ENCODE measurements at regions not wholly inside any gene's neighbourhood (a gene's known extent, or its start where the extent isn't known, plus 50 kb on each side); places are given as distances from the start of the nearest gene placed in this dataset.
"Not testable (repeated sequence)": the region's sequence is repeated elsewhere in the genome, so short reads cannot be mapped to it uniquely, and the experiment has no call there.

DNA sequence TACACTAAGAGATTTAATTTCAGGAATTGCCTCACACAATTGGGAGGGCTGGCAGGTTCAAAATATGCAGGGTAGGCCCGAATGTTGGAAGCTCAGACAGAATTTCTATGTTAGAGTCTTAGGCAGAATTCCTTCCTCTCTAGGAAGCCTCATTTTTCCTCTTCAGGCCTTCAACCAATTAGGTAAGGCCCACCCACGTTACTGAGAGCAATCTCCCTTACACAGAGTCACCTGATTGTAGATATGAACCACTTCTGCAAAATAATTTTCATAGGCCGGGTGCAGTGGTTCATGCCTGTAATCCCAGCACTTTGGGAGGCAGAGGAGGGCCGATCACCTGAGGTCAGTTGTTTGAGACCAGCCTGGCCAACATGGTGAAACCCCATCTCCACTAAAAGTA is 50.2 kb upstream of the HIVEP1 start:
- DNase-seq (ENCODE audit: low read depth): no peak

DNA sequence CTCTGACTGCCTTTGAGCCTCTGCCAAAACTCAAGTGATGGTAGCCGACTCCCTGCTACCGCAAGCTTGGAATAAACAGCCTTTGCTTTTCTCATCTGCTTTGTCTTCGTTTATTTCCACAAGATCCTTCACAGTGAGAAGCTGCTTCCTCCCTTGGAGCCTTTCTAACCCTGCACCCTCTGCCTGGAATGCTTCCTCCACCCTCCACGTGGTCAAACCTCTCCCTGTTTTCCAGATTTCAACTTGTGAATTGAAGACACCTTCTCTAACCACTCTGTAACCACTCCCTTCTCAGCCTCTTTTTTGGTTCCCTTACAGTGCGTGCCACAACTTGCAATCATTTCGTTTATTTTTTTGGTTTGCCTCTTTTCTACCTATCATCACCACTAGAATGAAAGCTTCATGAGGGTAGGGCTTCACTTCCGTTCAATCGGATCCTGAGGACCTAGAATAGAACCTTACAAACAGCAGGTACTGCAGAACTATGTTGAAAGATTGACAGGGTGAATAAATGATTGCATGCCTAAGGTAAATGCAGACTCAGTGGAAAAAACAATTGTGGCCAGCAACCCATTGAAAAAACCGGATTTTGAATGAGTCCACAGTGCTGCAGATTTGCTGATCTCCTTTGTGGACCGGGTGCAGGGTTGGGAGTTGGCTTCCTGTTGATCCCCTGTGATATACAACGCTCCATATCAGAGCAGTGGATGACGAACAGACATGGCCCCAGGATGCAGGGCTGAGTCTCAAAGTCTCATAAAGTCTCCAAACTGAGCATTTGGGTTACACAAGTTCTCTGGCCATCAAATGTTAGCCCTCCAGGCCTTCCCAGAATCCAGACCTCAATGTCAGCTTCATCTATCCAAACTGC is 51.0 kb upstream of the HIVEP1 start:
- DNase-seq (ENCODE audit: low read depth): no peak

DNA sequence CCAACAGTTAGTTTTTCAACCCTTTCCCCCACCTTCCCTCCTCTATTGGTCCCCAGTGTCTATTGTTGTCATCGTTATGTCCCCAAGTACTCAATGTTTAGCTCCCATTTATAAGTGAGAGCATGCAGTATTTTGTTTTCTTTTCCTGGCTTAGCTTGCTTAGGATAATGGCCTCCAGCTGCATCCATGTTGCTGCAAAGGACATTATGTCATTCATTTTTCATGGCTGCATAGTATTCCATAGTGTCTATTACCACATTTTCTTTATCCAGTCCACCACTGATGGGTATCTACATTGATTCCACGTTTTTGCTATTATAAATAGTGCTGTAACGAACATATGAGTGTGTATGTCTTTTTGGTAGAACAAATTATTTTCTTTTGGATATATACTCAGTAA is 55.3 kb upstream of the HIVEP1 start:
- DNase-seq (ENCODE audit: low read depth): no peak

DNA sequence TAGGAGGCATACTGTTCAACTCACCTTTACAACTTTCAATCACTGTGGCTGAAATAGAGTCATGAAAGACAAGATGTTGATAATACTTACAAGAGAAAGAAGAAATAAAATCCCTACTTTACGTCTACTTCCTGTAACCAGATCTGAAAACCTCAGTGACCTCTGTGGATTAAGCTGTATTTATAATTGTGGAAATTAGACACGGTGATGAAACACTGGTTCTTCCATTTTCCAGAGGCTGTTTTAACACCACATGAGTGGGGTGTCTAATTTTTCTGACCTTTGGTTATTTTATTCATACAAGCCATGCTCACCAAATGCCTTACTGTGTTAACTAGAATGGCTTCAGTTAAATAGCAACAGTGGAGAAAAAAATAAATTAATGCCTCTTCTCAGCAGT is 58.5 kb upstream of the HIVEP1 start:
- DNase-seq (ENCODE audit: low read depth): no peak

GRCh38 chr6:11952316-11952715 is 59.8 kb upstream of the HIVEP1 start:
- DNase-seq (ENCODE audit: low read depth): peak; percentile 65

- no peak for DNase-seq (ENCODE audit: low read depth)
Observed at GRCh38 chr6:11951868-11952267, 60.2 kb upstream of the HIVEP1 start.

GRCh38 chr6:11950109-11950508 is 62.0 kb upstream of the HIVEP1 start:
- DNase-seq (ENCODE audit: low read depth): no peak

GRCh38 chr6:11947575-11947974 is 64.5 kb upstream of the HIVEP1 start:
- DNase-seq (ENCODE audit: low read depth): no peak

GRCh38 chr6:11947063-11947462 is 65.0 kb upstream of the HIVEP1 start:
- no peak for DNase-seq (ENCODE audit: low read depth)

GRCh38 chr6:11944111-11944510 is 68.0 kb upstream of the HIVEP1 start:
- no peak for DNase-seq (ENCODE audit: low read depth)

DNA sequence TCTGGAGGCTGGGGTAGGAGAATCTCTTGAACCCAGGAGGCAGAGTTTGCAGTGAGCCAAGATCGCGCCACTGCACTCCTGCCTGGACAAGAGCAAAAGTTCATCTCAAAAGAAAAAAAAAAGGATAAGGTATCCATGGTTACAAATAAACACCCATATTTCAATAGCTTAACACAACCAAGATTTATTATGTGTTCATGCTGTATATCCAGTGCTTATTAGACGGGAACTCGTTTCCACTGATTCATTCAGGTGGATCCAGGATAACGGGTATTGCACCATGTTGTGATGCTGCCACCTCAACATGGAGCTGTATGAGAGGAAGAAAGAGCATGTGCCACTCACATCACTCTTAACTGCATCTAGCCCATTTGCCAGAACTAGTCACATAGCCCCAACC is 69.1 kb upstream of the HIVEP1 start:
- DNase-seq (ENCODE audit: low read depth): no peak

DNA sequence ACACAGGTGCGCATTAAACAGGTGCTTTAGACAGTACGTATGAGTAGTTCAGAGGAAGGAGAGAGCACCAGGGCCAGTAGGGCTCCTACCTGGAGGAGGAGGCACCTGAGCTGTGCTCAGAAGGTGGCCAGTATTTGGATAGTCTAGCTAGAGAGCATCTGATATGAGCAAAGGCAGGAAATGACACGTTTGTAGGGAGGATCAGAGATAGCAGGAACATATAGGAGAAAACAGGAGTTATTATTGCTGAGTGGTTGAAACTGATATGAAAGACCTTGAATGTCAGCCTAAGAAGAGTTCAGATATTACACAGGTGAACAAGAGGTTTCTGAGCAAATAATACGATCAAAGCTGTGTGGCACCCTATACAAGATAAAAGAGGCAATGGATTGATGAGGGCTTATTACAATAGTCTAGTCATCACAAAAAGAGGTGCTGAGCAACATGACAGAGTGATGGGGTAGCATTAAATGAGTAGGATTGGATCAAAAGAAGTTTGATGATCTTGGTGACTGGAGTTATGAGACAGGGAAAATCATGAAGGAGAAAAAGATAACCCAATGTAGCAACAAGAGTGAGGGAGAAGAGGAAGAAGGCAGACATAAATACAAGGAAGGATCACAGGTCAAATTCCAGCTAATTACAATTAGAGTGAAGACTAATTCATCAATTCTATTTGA is 69.8 kb upstream of the HIVEP1 start:
- DNase-seq (ENCODE audit: low read depth): no peak

DNA sequence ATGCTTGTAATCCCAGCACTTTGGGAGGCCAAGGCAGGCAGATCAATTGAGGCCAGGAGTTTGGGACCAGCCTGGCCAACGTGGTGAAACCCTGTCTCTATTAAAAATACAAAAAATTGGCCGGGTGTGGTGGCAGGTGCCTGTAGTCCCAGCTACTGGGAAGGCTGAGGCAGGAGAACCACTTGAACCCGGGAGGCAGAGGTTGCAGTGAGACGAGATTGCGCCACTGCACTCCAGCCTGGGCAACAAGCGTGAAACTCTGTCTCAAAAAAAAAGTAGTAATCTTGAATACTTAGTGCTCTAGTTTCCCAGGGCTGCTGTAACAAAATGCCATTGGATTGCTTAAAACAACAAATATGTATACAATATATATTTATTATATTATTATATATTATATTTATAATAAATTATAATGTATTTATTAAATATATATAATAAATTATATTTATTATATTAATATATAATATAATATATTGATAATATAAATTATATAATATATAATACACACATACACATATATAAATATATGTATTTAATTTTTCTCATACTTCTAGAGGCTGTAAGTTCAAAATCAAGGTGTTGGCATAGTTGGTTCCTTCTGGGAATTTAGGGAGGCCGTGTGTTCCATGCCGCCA is 71.5 kb upstream of the HIVEP1 start:
- not testable (repeated sequence) for DNase-seq (ENCODE audit: low read depth)

- no peak for DNase-seq (ENCODE audit: low read depth)
Observed at GRCh38 chr6:11938285-11938890, 73.7 kb upstream of the HIVEP1 start.

- DNase-seq (ENCODE audit: low read depth): no peak
Observed at GRCh38 chr6:11934638-11935037, 77.5 kb upstream of the HIVEP1 start.

GRCh38 chr6:11932892-11933291 is 79.2 kb upstream of the HIVEP1 start:
- not testable (repeated sequence) for DNase-seq (ENCODE audit: low read depth)

DNA sequence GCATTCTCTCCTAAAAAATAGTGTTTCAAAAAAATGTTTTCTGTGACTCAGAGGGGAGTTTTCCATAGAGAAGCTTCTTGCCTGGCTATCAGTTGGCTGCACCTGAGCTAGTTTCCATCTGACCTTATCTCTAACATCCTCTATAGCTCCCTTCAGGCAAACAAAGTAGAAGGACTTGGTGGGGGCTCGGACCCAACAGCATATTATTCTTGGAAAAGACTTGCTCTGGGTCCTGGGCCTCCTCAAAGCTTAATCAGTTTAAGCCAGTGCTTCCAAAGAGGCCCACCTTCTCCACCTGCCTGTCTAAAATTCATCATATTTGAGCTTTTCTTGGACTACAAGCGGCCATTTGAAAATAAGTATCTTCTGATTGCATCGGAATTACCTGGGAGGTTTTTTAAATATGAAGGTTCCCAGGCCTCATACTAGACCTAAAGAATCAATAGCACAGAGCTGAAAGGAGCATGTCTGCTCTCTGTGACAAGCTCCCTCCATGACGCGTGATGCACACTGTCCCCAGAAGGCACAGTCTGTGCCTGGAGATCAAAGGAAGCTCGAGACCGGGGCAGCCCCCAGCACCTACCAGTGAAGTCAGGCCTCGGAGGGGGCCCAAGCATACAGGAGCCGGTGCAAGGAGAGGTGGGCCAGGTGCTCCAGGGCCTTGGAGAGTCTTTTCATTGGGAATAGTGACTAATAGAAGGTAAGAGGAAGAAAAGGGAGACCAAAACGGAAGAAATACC is 80.6 kb upstream of the HIVEP1 start:
- DNase-seq (ENCODE audit: low read depth): no peak

DNA sequence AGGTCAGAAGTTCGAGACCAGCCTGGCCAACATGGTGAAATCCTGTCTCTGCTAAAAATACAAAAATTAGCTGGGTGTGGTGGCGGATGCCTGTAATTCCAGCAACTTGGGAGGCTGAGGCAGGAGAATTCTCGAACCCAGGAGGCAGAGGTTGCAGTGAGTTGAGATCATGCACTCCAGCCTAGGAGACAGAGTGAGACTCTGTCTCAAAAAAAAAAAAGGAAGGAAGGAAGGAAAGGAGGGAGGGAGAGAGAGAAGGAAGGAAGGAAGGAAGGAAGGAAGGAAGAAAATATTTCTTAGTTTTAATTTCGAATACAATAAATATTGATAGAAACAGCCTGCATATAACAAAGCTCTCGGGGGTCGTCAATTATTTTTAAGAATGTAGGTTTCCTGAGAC is 81.3 kb upstream of the HIVEP1 start:
- DNase-seq (ENCODE audit: low read depth): not testable (repeated sequence)

DNA sequence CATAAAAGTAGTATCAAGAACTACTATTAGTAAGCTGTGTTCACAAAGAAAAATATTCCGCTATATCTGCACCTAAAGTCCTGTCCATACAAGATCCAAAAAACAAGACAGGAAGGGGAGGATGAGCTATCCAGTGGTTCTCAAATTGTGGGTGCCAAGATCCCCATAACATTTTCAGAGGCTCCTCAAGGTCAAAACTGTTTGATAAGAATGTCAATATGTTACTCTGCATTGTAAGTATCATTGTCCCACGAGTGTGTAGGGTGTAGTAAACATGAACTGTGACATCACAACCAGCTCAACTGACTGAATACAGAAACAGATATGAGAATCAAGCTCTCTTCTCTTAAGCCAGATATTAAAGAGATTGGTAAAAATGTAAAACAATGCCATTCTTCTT is 81.9 kb upstream of the HIVEP1 start:
- DNase-seq (ENCODE audit: low read depth): no peak

DNA sequence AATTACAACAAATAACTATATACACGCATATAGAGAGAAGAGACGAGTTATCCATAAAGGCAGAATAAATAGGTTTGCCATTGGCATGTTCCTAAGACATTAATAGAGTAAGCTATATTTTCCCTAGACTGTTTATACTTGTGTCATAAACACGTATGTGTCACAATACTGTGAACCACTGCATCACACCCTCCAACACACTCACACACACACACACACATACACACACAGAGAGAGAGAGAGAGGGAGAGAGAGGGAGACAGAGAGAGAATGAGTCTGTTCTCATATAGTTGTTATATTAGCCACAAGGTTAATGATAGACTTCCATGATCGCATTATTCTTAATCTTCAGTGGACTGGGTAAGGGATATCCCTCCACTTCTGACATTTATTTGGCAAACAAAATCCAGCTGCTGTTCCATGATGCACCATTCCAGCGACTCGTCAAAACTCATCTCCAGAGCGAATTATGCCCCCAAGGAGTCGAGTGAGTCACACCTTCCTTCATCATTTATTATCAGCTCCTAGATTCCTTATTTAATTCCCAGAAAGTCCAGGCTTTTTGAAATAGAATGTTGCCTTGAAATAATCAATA is 82.8 kb upstream of the HIVEP1 start:
- DNase-seq (ENCODE audit: low read depth): no peak

DNA sequence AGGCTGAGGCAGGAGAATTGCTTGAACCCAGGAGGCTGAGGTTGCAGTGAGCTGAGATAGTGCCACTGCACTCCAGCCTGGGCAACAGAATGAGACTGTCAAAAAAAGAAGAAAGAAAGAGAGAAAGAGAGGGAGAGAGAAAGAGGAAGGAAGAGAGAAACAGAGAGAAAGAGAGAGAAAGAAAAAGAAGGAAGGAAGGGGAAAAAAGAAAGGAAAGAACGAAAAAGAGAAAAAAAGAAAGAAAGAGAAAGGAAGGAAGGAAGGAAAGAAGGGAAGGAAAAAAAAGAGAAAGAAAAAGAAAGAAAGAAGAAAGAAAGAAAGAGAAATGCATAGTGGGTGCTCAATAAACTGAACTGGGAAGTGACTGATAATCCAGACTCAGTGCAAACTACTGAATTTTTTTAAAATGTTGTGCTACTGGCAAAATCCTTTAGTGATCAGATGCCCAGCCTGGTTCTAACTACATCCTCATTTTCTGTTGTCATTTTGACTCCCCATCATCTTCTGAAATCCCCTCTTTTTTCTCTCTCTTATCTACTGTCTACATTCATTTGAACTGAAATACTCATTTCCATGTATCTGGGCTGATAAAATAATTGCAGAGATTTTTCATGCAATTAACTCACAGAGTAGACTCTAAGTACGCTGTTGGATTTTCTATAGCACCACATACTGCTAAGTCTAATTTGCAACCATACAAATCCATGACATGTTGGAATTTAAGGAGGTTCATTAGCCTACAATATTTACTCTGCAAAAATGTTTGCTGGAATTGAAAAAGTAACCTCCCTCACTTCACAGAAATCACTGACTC is 85.3 kb upstream of the HIVEP1 start:
- DNase-seq (ENCODE audit: low read depth): no peak
